ENCODE measurements at regions not wholly inside any gene's neighbourhood (a gene's known extent, or its start where the extent isn't known, plus 50 kb on each side); places are given as distances from the start of the nearest gene placed in this dataset.

- Histone ChIP-seq H4K8ac (ENCODE audit: low read length) (no peak overlapping the region), H3K9ac (ENCODE audit: low read length) (no peak overlapping the region), H3K4me1 (ENCODE audit: control insufficient read depth, insufficient read depth, low read depth, low read length) (peaks cover 11% of the 10 kb centered on the region), H3K14ac (ENCODE audit: low read length in 2 of 2) (no peak overlapping the region), H3K27me3 (ENCODE audit: control insufficient read depth in 1 of 2, insufficient read depth in 1 of 2, low read length in 2 of 2) (no peaks in the 10 kb centered on the region), H2BK5ac (ENCODE audit: low read depth, low read length, poor library complexity, severe bottlenecking) (no peak overlapping the region), H2BK12ac (ENCODE audit: low read length in 2 of 2) (no peak overlapping the region), H3K23ac (ENCODE audit: low read length in 2 of 2) (no peak overlapping the region), H2AFZ (ENCODE audit: low read depth, low read length) (no peak overlapping the region), H3K4ac (ENCODE audit: low read depth in 1 of 2, low read length in 2 of 2) (no peak overlapping the region), H3K79me1 (replicated peaks; ENCODE audit: low read length, poor library complexity, severe bottlenecking) (no peaks in the 10 kb centered on the region), H2AK5ac (ENCODE audit: low read length, severe bottlenecking) (no peak overlapping the region), H3K9me3 (ENCODE audit: control insufficient read depth, low read length) (no peaks in the 10 kb centered on the region), H3K36me3 (ENCODE audit: control insufficient read depth in 1 of 2, insufficient read depth in 2 of 2, low read depth in 1 of 2, low read length in 2 of 2) (no peaks in the 10 kb centered on the region), H4K91ac (ENCODE audit: low read length) (no peak overlapping the region), H3K4me3 (ENCODE audit: insufficient read depth in 1 of 2, low read depth in 1 of 2, low read length in 2 of 2) (peak overlapping the region in 1 of 2 experiments; percentile 16), H2BK15ac (ENCODE audit: low read depth, poor library complexity, severe bottlenecking) (no peak overlapping the region), H3K27ac (ENCODE audit: low read length, poor library complexity, severe bottlenecking) (no peak overlapping the region), H2BK120ac (ENCODE audit: low read depth, low read length) (no peak overlapping the region), H3K4me2 (ENCODE audit: low read length, poor library complexity, severe bottlenecking) (no peak overlapping the region), H3K18ac (ENCODE audit: low read depth in 1 of 2, low read length in 2 of 2) (no peak overlapping the region)
- no peak for DNase-seq
- WGBS: 71% methylated on average over 4 of the region's 7 CpGs
These were observed 531.9 kb downstream of the QKI start for GRCh38 chr6:163946437-163946836.

GRCh38 chr6:163945808-163946207 is 531.3 kb downstream of the QKI start:
- Histone ChIP-seq H2BK5ac (ENCODE audit: low read depth, low read length, poor library complexity, severe bottlenecking) (no peak overlapping the region), H4K8ac (ENCODE audit: low read length) (no peak overlapping the region), H3K9ac (ENCODE audit: low read length) (no peak overlapping the region), H2AK5ac (ENCODE audit: low read length, severe bottlenecking) (no peak overlapping the region), H4K91ac (ENCODE audit: low read length) (no peak overlapping the region), H3K9me3 (ENCODE audit: control insufficient read depth, low read length) (no peaks in the 10 kb centered on the region), H3K23ac (ENCODE audit: low read length in 2 of 2) (no peak overlapping the region), H3K79me1 (replicated peaks; ENCODE audit: low read length, poor library complexity, severe bottlenecking) (no peaks in the 10 kb centered on the region), H2BK120ac (ENCODE audit: low read depth, low read length) (no peak overlapping the region), H3K4me2 (ENCODE audit: low read length, poor library complexity, severe bottlenecking) (no peak overlapping the region), H3K27me3 (ENCODE audit: control insufficient read depth in 1 of 2, insufficient read depth in 1 of 2, low read length in 2 of 2) (no peaks in the 10 kb centered on the region), H3K14ac (ENCODE audit: low read length in 2 of 2) (peak overlapping the region in 1 of 2 experiments; percentile 12), H3K4me3 (ENCODE audit: insufficient read depth in 1 of 2, low read depth in 1 of 2, low read length in 2 of 2) (no peak overlapping the region), H3K4me1 (ENCODE audit: control insufficient read depth, insufficient read depth, low read depth, low read length) (peaks cover 7% of the 10 kb centered on the region), H3K36me3 (ENCODE audit: control insufficient read depth in 1 of 2, insufficient read depth in 2 of 2, low read depth in 1 of 2, low read length in 2 of 2) (no peaks in the 10 kb centered on the region), H3K4ac (ENCODE audit: low read depth in 1 of 2, low read length in 2 of 2) (no peak overlapping the region), H3K18ac (ENCODE audit: low read depth in 1 of 2, low read length in 2 of 2) (no peak overlapping the region), H2BK12ac (ENCODE audit: low read length in 2 of 2) (no peak overlapping the region), H3K27ac (ENCODE audit: low read length, poor library complexity, severe bottlenecking) (no peak overlapping the region), H2AFZ (ENCODE audit: low read depth, low read length) (no peak overlapping the region), H2BK15ac (ENCODE audit: low read depth, poor library complexity, severe bottlenecking) (no peak overlapping the region)
- WGBS: 92% methylated on average over 7 of the region's 7 CpGs
- no peak for DNase-seq

- Histone ChIP-seq H3K14ac (ENCODE audit: low read length in 2 of 2) (no peak overlapping the region), H3K4me2 (ENCODE audit: low read length, poor library complexity, severe bottlenecking) (no peak overlapping the region), H3K9ac (ENCODE audit: low read length) (no peak overlapping the region), H3K27me3 (ENCODE audit: control insufficient read depth in 1 of 2, insufficient read depth in 1 of 2, low read length in 2 of 2) (no peaks in the 10 kb centered on the region), H3K4me3 (ENCODE audit: insufficient read depth in 1 of 2, low read depth in 1 of 2, low read length in 2 of 2) (no peak overlapping the region), H2BK120ac (ENCODE audit: low read depth, low read length) (no peak overlapping the region), H2AK5ac (ENCODE audit: low read length, severe bottlenecking) (no peak overlapping the region), H3K23ac (ENCODE audit: low read length in 2 of 2) (no peak overlapping the region), H2BK15ac (ENCODE audit: low read depth, poor library complexity, severe bottlenecking) (no peak overlapping the region), H2BK12ac (ENCODE audit: low read length in 2 of 2) (no peak overlapping the region), H3K18ac (ENCODE audit: low read depth in 1 of 2, low read length in 2 of 2) (no peak overlapping the region), H3K4me1 (ENCODE audit: control insufficient read depth, insufficient read depth, low read depth, low read length) (peaks cover 7% of the 10 kb centered on the region), H2AFZ (ENCODE audit: low read depth, low read length) (no peak overlapping the region), H4K8ac (ENCODE audit: low read length) (no peak overlapping the region), H2BK5ac (ENCODE audit: low read depth, low read length, poor library complexity, severe bottlenecking) (no peak overlapping the region), H3K79me1 (replicated peaks; ENCODE audit: low read length, poor library complexity, severe bottlenecking) (no peaks in the 10 kb centered on the region), H3K4ac (ENCODE audit: low read depth in 1 of 2, low read length in 2 of 2) (no peak overlapping the region), H3K9me3 (ENCODE audit: control insufficient read depth, low read length) (no peaks in the 10 kb centered on the region), H3K36me3 (ENCODE audit: control insufficient read depth in 1 of 2, insufficient read depth in 2 of 2, low read depth in 1 of 2, low read length in 2 of 2) (no peaks in the 10 kb centered on the region), H3K27ac (ENCODE audit: low read length, poor library complexity, severe bottlenecking) (no peak overlapping the region), H4K91ac (ENCODE audit: low read length) (no peak overlapping the region)
- WGBS: 78% methylated on average over 11 of the region's 11 CpGs
- DNase-seq: no peak
These were observed 530.4 kb downstream of the QKI start for GRCh38 chr6:163944897-163945296.

- Histone ChIP-seq H2AK5ac (ENCODE audit: low read length, severe bottlenecking) (no peak overlapping the region), H3K4ac (ENCODE audit: low read depth in 1 of 2, low read length in 2 of 2) (no peak overlapping the region), H3K18ac (ENCODE audit: low read depth in 1 of 2, low read length in 2 of 2) (no peak overlapping the region), H3K79me1 (replicated peaks; ENCODE audit: low read length, poor library complexity, severe bottlenecking) (no peaks in the 10 kb centered on the region), H3K4me2 (ENCODE audit: low read length, poor library complexity, severe bottlenecking) (peak overlapping the region; percentile 49), H3K4me1 (ENCODE audit: control insufficient read depth, insufficient read depth, low read depth, low read length) (peaks cover 7% of the 10 kb centered on the region), H2BK12ac (ENCODE audit: low read length in 2 of 2) (no peak overlapping the region), H2AFZ (ENCODE audit: low read depth, low read length) (no peak overlapping the region), H2BK5ac (ENCODE audit: low read depth, low read length, poor library complexity, severe bottlenecking) (no peak overlapping the region), H3K14ac (ENCODE audit: low read length in 2 of 2) (no peak overlapping the region), H3K36me3 (ENCODE audit: control insufficient read depth in 1 of 2, insufficient read depth in 2 of 2, low read depth in 1 of 2, low read length in 2 of 2) (no peaks in the 10 kb centered on the region), H3K4me3 (ENCODE audit: insufficient read depth in 1 of 2, low read depth in 1 of 2, low read length in 2 of 2) (peak overlapping the region in 1 of 2 experiments; percentile 4), H4K8ac (ENCODE audit: low read length) (no peak overlapping the region), H3K9ac (ENCODE audit: low read length) (peak overlapping the region; percentile 46), H3K23ac (ENCODE audit: low read length in 2 of 2) (no peak overlapping the region), H2BK15ac (ENCODE audit: low read depth, poor library complexity, severe bottlenecking) (no peak overlapping the region), H3K27me3 (ENCODE audit: control insufficient read depth in 1 of 2, insufficient read depth in 1 of 2, low read length in 2 of 2) (no peaks in the 10 kb centered on the region), H3K9me3 (ENCODE audit: control insufficient read depth, low read length) (no peaks in the 10 kb centered on the region), H3K27ac (ENCODE audit: low read length, poor library complexity, severe bottlenecking) (no peak overlapping the region), H4K91ac (ENCODE audit: low read length) (no peak overlapping the region), H2BK120ac (ENCODE audit: low read depth, low read length) (no peak overlapping the region)
- peak; percentile 24 for DNase-seq
- WGBS: 31% methylated on average over 15 of the region's 16 CpGs
These were observed 529.3 kb downstream of the QKI start for GRCh38 chr6:163943607-163944385.
